ENCODE measurements at regions not wholly inside any gene's neighbourhood (a gene's known extent, or its start where the extent isn't known, plus 50 kb on each side); places are given as distances from the start of the nearest gene placed in this dataset.

GRCh38 chr5:124822647-124823046 lies 76.2 kb upstream of the ZNF608 start:
- CTCF ChIA-PET: no interaction called here
- no peaks in the 10 kb centered on the region for H3K9me1 ChIP-seq (replicated peaks; ENCODE audit: control insufficient read depth, extremely low read depth, insufficient read depth, low read length)

More at GRCh38 chr5:124822647-124823046, 76.2 kb upstream of the ZNF608 start:
- dilution Hi-C loops (cut with MboI; ENCODE audit: extremely low pct_ligation_motif_present, low sequenced_read_pairs) (no loop called here), intact Hi-C loops (cut with micrococcal nuclease) (no loop called here)
- no peak overlapping the region for H3K4me3 ChIP-seq (replicated peaks in 1 of 3; ENCODE audit: insufficient read depth in 1 of 3, low read depth in 1 of 3, low read length in 3 of 3)
- H3K79me2 ChIP-seq (ENCODE audit: control insufficient read depth, insufficient read depth, low read length): no peaks in the 10 kb centered on the region
- no peak overlapping the region for H2AFZ ChIP-seq (ENCODE audit: low read depth, low read length)
- no peaks in the 10 kb centered on the region for H3K9me3 ChIP-seq (replicated peaks; ENCODE audit: control insufficient read depth, insufficient read depth, low read length)
- DNase-seq (ENCODE audit: low read depth, low spot score): no peak
- no peak overlapping the region for H3K4me2 ChIP-seq (ENCODE audit: insufficient read depth, low read length)
- BruUV-seq (replicated peaks): no TSS peak
- FAIRE-seq: no peak
- TF ChIP-seq POLR2AphosphoS5 (IDR thresholded peaks at IDR 0.05; ENCODE audit: insufficient read depth, low read depth, low read length) (no peak), MAX (IDR thresholded peaks at IDR 0.05; ENCODE audit: insufficient read depth, insufficient read length) (no peak), CTCF (IDR thresholded peaks at IDR 0.05; ENCODE audit: extremely low read depth in 1 of 2, insufficient read depth in 1 of 2, low read depth in 1 of 2, low read length in 2 of 2) (no peak), FOS (IDR thresholded peaks at IDR 0.05; ENCODE audit: borderline replicate concordance, insufficient read depth, low read length) (no peak), POLR2A (IDR thresholded peaks at IDR 0.05; ENCODE audit: low read depth, low read length) (no peak), JUN (IDR thresholded peaks at IDR 0.05; ENCODE audit: borderline replicate concordance, insufficient read depth, insufficient read length, low read depth) (no peak), GATA2 (IDR thresholded peaks at IDR 0.05; ENCODE audit: insufficient read depth, insufficient read length, low read depth, low read length) (no peak), MYC (IDR thresholded peaks at IDR 0.05; ENCODE audit: low read depth, low read length) (no peak), EZH2 (IDR thresholded peaks at IDR 0.05; ENCODE audit: borderline replicate concordance, low read depth, low read length, severe bottlenecking) (no peak)
- no peaks in the 10 kb centered on the region for H3K36me3 ChIP-seq (ENCODE audit: control insufficient read depth in 2 of 2, extremely low read depth in 1 of 2, insufficient read depth in 2 of 2, low read length in 2 of 2)
- H3K9ac ChIP-seq (replicated peaks; ENCODE audit: extremely low read depth, insufficient read depth, low read length): no peak overlapping the region
- POLR2A ChIA-PET: no interaction called here
- no peaks in the 10 kb centered on the region for H3K27me3 ChIP-seq (ENCODE audit: control insufficient read depth in 2 of 2, insufficient read depth in 2 of 2, low read length in 2 of 2)
- peaks cover 7% of the 10 kb centered on the region for H3K4me1 ChIP-seq (ENCODE audit: control insufficient read depth, extremely low read depth, insufficient read depth, low read length)
- no peaks in the 10 kb centered on the region for H4K20me1 ChIP-seq (replicated peaks; ENCODE audit: control insufficient read depth, extremely low read depth, insufficient read depth, low read length)
- H3K27ac ChIP-seq (ENCODE audit: insufficient read depth, low read depth, low read length): no peak overlapping the region

All from endothelial cell of umbilical vein (primary cell).